ENCODE measurements at regions not wholly inside any gene's neighbourhood (a gene's known extent, or its start where the extent isn't known, plus 50 kb on each side); places are given as distances from the start of the nearest gene placed in this dataset.

DNA sequence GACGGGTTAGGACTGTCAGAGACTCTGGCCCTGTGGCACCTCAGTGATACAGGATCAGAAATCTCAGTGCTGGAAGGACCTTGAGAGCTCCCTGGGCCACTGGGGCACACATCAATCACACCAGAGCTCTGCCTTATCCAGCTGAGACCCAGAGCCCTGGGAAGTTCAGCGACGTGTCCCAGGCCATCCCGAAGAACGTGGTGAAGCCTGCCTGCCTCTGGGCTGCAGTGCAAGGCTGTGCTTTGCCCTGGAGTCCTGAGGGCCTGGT lies 79.8 kb upstream of the MGMT start:
- Mint-ChIP-seq H3K27me3 (peaks cover 35% of the 10 kb centered on the region in 2 donors), H3K9me3 (no peaks in the 10 kb centered on the region), H3K4me1 (ENCODE audit: low read depth in 2 of 2) (no peaks in the 10 kb centered on the region), H3K27ac (no peak overlapping the region), H3K36me3 (ENCODE audit: insufficient read depth) (no peaks in the 10 kb centered on the region), H3K4me3 (no peak overlapping the region)
- ATAC-seq (replicated peaks), result no peak
- no peak for DNase-seq

DNA sequence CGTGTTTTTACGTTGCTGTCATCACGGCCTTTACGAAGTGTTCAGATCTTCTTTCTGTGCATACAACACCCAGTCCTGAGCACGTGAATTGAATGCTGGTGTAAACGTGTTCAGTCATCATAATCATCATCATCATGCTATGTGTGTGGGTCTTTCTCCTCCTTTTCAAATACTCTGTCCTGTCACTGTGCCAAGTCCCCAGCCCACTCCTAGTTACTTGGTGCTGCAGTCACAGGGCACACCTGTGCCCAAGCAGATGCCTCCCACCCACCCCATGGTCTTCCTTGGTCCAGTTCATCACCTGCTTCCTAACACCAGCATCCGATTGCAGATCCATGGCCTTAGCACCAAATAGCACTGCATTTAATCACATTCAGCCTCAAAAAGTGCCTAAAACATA lies 78.6 kb upstream of the MGMT start:
- Mint-ChIP-seq H3K4me3 (no peak overlapping the region), H3K27me3 (peaks cover 43 to 44% of the 10 kb centered on the region in 2 donors), H3K9me3 (no peaks in the 10 kb centered on the region), H3K4me1 (ENCODE audit: low read depth in 2 of 2) (no peaks in the 10 kb centered on the region), H3K27ac (no peak overlapping the region), H3K36me3 (ENCODE audit: insufficient read depth) (no peaks in the 10 kb centered on the region)
- ATAC-seq (replicated peaks) (no peak), DNase-seq (no peak)

- H3K27me3 Mint-ChIP-seq, result peaks cover 39 to 40% of the 10 kb centered on the region in 2 donors
- DNase-seq (no peak), ATAC-seq (replicated peaks) (no peak)
- H3K4me3 Mint-ChIP-seq, result no peak overlapping the region
- no peaks in the 10 kb centered on the region for H3K4me1 Mint-ChIP-seq (ENCODE audit: low read depth in 2 of 2)
- H3K27ac Mint-ChIP-seq, result no peak overlapping the region
- no peaks in the 10 kb centered on the region for H3K36me3 Mint-ChIP-seq (ENCODE audit: insufficient read depth)
- H3K9me3 Mint-ChIP-seq, result no peaks in the 10 kb centered on the region
These were observed 77.8 kb upstream of the MGMT start for GRCh38 chr10:129389194-129389593.

DNA sequence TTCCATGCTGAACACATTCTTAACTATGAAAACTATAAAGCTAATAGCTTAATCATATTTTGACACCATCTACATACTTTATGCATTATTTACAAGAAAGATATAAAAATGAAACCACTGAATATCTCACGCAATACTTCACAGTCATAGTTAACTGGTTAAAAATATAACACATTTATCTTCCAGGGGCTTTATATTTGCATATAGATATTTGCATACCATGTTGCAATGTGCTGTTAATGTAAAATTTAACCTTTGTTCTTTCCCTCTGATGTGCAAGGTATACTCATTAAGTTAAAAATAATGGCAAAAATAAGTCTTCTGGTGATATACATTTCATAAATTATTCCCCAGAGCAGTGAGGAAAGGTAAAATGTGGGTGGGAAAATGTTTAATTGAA lies 76.9 kb upstream of the MGMT start:
- no peaks in the 10 kb centered on the region for H3K4me1 Mint-ChIP-seq (ENCODE audit: low read depth in 2 of 2)

DNA sequence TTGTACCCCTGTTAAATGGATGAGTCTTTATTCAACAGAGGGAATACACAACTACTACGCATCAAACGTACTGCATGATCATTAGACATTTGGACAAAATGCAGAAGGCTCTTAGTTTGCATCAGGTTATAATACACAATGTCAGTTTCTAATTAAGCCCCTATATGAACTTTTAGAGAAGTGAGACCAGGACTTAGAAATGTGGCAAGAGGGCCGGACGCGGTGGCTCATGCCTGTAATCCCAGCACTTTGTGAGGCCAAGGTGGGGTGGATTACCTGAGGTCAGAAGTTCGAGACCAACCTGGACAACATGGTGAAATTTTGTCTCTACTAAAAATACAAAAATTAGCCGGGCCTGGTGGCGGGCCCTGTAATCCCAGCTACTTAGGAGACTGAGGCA lies 76.3 kb upstream of the MGMT start:
- Mint-ChIP-seq H3K4me3 (no peak overlapping the region), H3K9me3 (no peaks in the 10 kb centered on the region), H3K4me1 (ENCODE audit: low read depth in 2 of 2) (no peaks in the 10 kb centered on the region), H3K27me3 (peaks cover 31 to 40% of the 10 kb centered on the region in 2 donors), H3K36me3 (ENCODE audit: insufficient read depth) (no peaks in the 10 kb centered on the region), H3K27ac (no peak overlapping the region)
- ATAC-seq (replicated peaks), result no peak
- DNase-seq, result no peak

More for the DNA sequence above, 76.9 kb upstream of the MGMT start:
- ATAC-seq (replicated peaks) (no peak), DNase-seq (no peak)
- H3K4me3 Mint-ChIP-seq, result no peak overlapping the region
- peaks cover 36 to 40% of the 10 kb centered on the region in 2 donors for H3K27me3 Mint-ChIP-seq
- H3K27ac Mint-ChIP-seq, result no peak overlapping the region
- no peaks in the 10 kb centered on the region for H3K9me3 Mint-ChIP-seq
- no peaks in the 10 kb centered on the region for H3K36me3 Mint-ChIP-seq (ENCODE audit: insufficient read depth)

GRCh38 chr10:129391464-129391863 lies 75.6 kb upstream of the MGMT start:
- Mint-ChIP-seq H3K27ac (no peak overlapping the region), H3K36me3 (ENCODE audit: insufficient read depth) (no peaks in the 10 kb centered on the region), H3K27me3 (peaks cover 30 to 40% of the 10 kb centered on the region in 2 donors), H3K4me1 (ENCODE audit: low read depth in 2 of 2) (no peaks in the 10 kb centered on the region), H3K9me3 (no peaks in the 10 kb centered on the region), H3K4me3 (no peak overlapping the region)
- DNase-seq, result no peak
- ATAC-seq (replicated peaks), result no peak

DNA sequence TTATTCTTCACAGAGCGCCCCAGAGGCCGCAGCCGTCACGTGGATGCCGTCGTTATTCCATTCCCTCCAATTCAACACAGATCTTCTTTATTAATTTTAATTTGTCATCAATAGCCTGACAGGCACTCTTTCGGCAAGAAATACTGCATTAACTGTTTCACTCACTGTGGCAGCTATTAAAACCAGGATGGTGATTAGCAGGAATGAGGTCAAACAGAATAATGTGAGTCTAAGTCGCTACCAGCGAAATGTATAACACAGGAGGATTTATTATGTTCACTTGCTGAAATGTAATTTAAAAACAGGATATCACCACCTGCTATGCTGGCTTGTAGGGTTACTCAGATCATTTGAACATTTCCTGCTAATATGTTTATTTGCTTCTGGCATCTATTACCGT lies 74.2 kb upstream of the MGMT start:
- H3K27me3 Mint-ChIP-seq, result peaks cover 30 to 40% of the 10 kb centered on the region in 2 donors
- no peaks in the 10 kb centered on the region for H3K4me1 Mint-ChIP-seq (ENCODE audit: low read depth in 2 of 2)
- ATAC-seq (replicated peaks), result no peak
- no peaks in the 10 kb centered on the region for H3K9me3 Mint-ChIP-seq
- H3K36me3 Mint-ChIP-seq (ENCODE audit: insufficient read depth), result no peaks in the 10 kb centered on the region
- no peak for DNase-seq
- no peak overlapping the region for H3K27ac Mint-ChIP-seq
- no peak overlapping the region for H3K4me3 Mint-ChIP-seq

- Mint-ChIP-seq H3K4me3 (no peak overlapping the region), H3K27me3 (peaks cover 27 to 34% of the 10 kb centered on the region in 2 donors), H3K9me3 (no peaks in the 10 kb centered on the region), H3K36me3 (ENCODE audit: insufficient read depth) (no peaks in the 10 kb centered on the region), H3K27ac (no peak overlapping the region), H3K4me1 (ENCODE audit: low read depth in 2 of 2) (no peaks in the 10 kb centered on the region)
- DNase-seq (no peak), ATAC-seq (replicated peaks) (no peak)
These were observed 73.2 kb upstream of the MGMT start for GRCh38 chr10:129393812-129394211.

DNA sequence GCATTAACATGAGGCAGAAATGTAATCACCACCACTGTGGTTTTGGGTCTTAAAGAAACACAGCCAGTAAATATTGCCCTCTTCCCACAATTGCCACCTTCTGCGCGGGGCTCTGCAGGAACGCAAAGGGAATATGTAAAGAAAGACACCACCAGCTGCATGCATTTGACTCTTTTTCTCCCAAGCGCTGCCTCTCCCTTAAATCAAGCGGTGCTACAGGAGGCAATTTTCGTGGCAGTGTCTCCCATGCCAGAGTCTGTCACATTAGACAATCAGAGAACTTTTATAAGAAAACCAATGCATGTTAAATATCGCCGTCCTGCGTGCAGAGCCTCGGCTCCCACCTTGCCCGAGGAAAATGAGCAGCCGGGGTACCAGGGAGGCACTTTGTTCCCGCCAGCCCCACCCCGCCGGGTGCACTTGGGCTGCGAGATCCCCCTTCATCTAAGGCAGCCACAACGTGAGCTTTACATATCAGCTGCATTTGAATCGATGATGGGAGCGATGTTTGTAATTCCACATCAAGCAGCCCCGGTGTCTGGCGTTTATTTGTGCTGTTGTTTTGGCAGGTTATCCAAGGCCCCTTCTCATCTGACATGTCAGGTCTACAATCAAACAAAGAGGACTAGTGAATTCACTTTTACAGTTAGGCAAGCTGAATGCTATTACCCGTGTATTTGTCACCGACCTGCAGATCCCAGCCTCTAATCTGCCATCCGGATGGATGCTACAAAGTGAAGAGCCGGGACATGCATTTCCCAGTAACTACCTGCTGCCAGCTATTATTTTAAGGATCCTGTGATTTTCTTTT lies 72.3 kb upstream of the MGMT start:
- ATAC-seq (replicated peaks) (no peak), DNase-seq (no peak)
- Mint-ChIP-seq H3K27ac (no peak overlapping the region), H3K36me3 (ENCODE audit: insufficient read depth) (no peaks in the 10 kb centered on the region), H3K4me3 (no peak overlapping the region), H3K4me1 (ENCODE audit: low read depth in 2 of 2) (no peaks in the 10 kb centered on the region), H3K9me3 (no peaks in the 10 kb centered on the region), H3K27me3 (peaks cover 20 to 26% of the 10 kb centered on the region in 2 donors)

- no peak overlapping the region for H3K27ac Mint-ChIP-seq
- H3K36me3 Mint-ChIP-seq (ENCODE audit: insufficient read depth), result no peaks in the 10 kb centered on the region
- H3K4me1 Mint-ChIP-seq (ENCODE audit: low read depth in 2 of 2), result no peaks in the 10 kb centered on the region
- no peak for DNase-seq
- no peak for ATAC-seq (replicated peaks)
- peaks cover 31 to 32% of the 10 kb centered on the region in 2 donors for H3K27me3 Mint-ChIP-seq
- no peak overlapping the region for H3K4me3 Mint-ChIP-seq
- H3K9me3 Mint-ChIP-seq, result no peaks in the 10 kb centered on the region
These were observed 70.9 kb upstream of the MGMT start for GRCh38 chr10:129396021-129396722.

GRCh38 chr10:129397198-129397974 lies 69.7 kb upstream of the MGMT start:
- H3K9me3 Mint-ChIP-seq, result no peaks in the 10 kb centered on the region
- ATAC-seq (replicated peaks) (no peak), DNase-seq (no peak)
- H3K4me1 Mint-ChIP-seq (ENCODE audit: low read depth in 2 of 2), result no peaks in the 10 kb centered on the region
- H3K36me3 Mint-ChIP-seq (ENCODE audit: insufficient read depth), result no peaks in the 10 kb centered on the region
- H3K27ac Mint-ChIP-seq, result no peak overlapping the region
- H3K27me3 Mint-ChIP-seq, result peaks cover 20 to 24% of the 10 kb centered on the region in 2 donors
- H3K4me3 Mint-ChIP-seq, result no peak overlapping the region

DNA sequence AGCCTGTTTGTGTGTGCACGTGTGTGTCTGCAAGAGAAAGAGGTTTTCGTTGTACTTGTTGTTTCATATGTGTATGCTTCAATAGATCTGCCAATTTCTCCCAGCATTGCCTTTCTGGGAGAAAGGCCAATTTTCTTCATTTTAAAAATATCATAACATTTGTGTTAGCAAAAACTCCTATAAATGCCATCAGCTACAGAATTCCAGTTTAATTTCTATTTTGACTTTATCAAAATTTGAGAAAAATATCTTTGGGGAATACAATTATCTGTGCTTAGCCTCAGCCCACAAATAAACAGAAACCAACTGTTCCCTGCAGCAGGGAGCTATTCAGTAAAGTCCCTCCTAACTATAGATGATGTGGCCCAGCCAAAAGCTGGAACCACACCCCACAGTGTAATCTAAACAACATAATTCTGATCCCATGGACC lies 68.3 kb upstream of the MGMT start:
- H3K27ac Mint-ChIP-seq, result no peak overlapping the region
- no peaks in the 10 kb centered on the region for H3K4me1 Mint-ChIP-seq (ENCODE audit: low read depth in 2 of 2)
- no peaks in the 10 kb centered on the region for H3K36me3 Mint-ChIP-seq (ENCODE audit: insufficient read depth)
- DNase-seq, result no peak
- ATAC-seq (replicated peaks), result no peak
- no peaks in the 10 kb centered on the region for H3K9me3 Mint-ChIP-seq
- H3K27me3 Mint-ChIP-seq, result peaks cover 17 to 20% of the 10 kb centered on the region in 2 donors
- no peak overlapping the region for H3K4me3 Mint-ChIP-seq

DNA sequence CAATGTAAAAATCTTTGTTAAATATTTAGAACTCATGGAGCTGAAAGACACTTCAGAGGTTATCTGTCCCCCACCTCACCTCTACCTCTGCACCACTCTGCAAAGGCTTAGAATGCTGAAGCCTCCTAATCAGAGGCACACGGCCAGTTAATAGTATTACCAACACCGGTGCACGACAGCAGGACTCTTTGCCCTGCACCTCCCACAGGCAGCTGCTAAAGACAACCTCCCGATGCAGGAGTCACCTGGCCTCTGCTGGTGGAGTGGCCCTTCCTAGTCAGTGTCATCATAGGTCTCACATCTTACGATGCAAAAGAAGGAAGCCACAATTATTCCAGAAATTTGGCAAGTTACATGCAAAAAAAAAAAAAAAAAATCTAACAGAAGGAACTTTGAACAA lies 66.6 kb upstream of the MGMT start:
- H3K27me3 Mint-ChIP-seq, result peaks cover 23 to 27% of the 10 kb centered on the region in 2 donors
- H3K36me3 Mint-ChIP-seq (ENCODE audit: insufficient read depth), result no peaks in the 10 kb centered on the region
- no peaks in the 10 kb centered on the region for H3K9me3 Mint-ChIP-seq
- H3K4me1 Mint-ChIP-seq (ENCODE audit: low read depth in 2 of 2), result no peaks in the 10 kb centered on the region
- DNase-seq (no peak), ATAC-seq (replicated peaks) (no peak)
- no peak overlapping the region for H3K4me3 Mint-ChIP-seq
- no peak overlapping the region for H3K27ac Mint-ChIP-seq

DNA sequence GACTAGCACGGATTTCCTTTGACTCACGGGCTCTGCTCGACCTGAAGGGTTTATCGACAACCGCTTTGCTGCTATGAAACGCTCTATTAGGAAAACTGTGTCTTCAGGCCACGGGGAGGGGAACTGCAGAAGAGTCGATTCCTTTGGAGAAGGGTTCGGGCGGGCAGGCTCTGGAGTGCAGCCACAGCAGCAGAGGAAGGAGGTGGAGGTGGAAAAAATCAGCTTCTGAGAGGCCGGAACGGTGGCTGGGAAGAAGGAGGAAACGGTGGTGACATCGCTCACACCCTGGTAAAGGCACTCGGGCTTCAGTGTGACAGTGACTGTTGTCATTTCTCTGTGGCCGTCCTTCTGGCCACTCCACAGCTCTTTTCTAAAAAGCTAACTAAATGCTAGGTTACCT lies 64.6 kb upstream of the MGMT start:
- H3K4me1 Mint-ChIP-seq (ENCODE audit: low read depth in 2 of 2), result no peaks in the 10 kb centered on the region
- H3K36me3 Mint-ChIP-seq (ENCODE audit: insufficient read depth), result no peaks in the 10 kb centered on the region
- no peaks in the 10 kb centered on the region for H3K9me3 Mint-ChIP-seq
- no peak overlapping the region for H3K4me3 Mint-ChIP-seq
- peaks cover 38 to 44% of the 10 kb centered on the region in 2 donors for H3K27me3 Mint-ChIP-seq
- no peak for DNase-seq
- no peak overlapping the region for H3K27ac Mint-ChIP-seq
- ATAC-seq (replicated peaks), result no peak

All from effector memory CD8-positive, alpha-beta T cell (primary cell).